ENCODE measurements at regions not wholly inside any gene's neighbourhood (a gene's known extent, or its start where the extent isn't known, plus 50 kb on each side); places are given as distances from the start of the nearest gene placed in this dataset.

- no peak for DNase-seq (ENCODE audit: low spot score)
Measured at GRCh38 chr20:60900618-60901017, 351.4 kb upstream of the CDH4 start.

- DNase-seq (ENCODE audit: low spot score), result no peak
Measured at GRCh38 chr20:60901831-60902230, 350.2 kb upstream of the CDH4 start.

GRCh38 chr20:60903325-60903971, 348.6 kb upstream of the CDH4 start:
- no peak for DNase-seq (ENCODE audit: low spot score)

GRCh38 chr20:60904730-60905129, 347.3 kb upstream of the CDH4 start:
- no peak for DNase-seq (ENCODE audit: low spot score)

GRCh38 chr20:60905919-60906318, 346.1 kb upstream of the CDH4 start:
- no peak for DNase-seq (ENCODE audit: low spot score)

- DNase-seq (ENCODE audit: low spot score), result no peak
Measured at GRCh38 chr20:60906555-60906954, 345.5 kb upstream of the CDH4 start.

- DNase-seq (ENCODE audit: low spot score), result no peak
Measured at GRCh38 chr20:60913298-60913697, 338.8 kb upstream of the CDH4 start.

GRCh38 chr20:60921022-60921622, 330.9 kb upstream of the CDH4 start:
- DNase-seq (ENCODE audit: low spot score), result no peak

- no peak for DNase-seq (ENCODE audit: low spot score)
Measured at GRCh38 chr20:60926831-60927230, 325.2 kb upstream of the CDH4 start.

- DNase-seq (ENCODE audit: low spot score), result no peak
Measured at GRCh38 chr20:60928341-60928740, 323.7 kb upstream of the CDH4 start.

GRCh38 chr20:60930023-60930790, 321.9 kb upstream of the CDH4 start:
- DNase-seq (ENCODE audit: low spot score), result no peak

- DNase-seq (ENCODE audit: low spot score), result no peak
Measured at GRCh38 chr20:60931696-60932095, 320.4 kb upstream of the CDH4 start.

GRCh38 chr20:60934724-60935123, 317.3 kb upstream of the CDH4 start:
- DNase-seq (ENCODE audit: low spot score), result no peak

GRCh38 chr20:60935971-60936370, 316.1 kb upstream of the CDH4 start:
- DNase-seq (ENCODE audit: low spot score), result no peak

GRCh38 chr20:60937585-60937984, 314.5 kb upstream of the CDH4 start:
- no peak for DNase-seq (ENCODE audit: low spot score)

GRCh38 chr20:60941379-60941778, 310.7 kb upstream of the CDH4 start:
- DNase-seq (ENCODE audit: low spot score), result no peak

- no peak for DNase-seq (ENCODE audit: low spot score)
Measured at GRCh38 chr20:60947819-60948218, 304.2 kb upstream of the CDH4 start.

- no peak for DNase-seq (ENCODE audit: low spot score)
Measured at GRCh38 chr20:60948224-60948623, 303.8 kb upstream of the CDH4 start.

GRCh38 chr20:60950561-60950960, 301.5 kb upstream of the CDH4 start:
- no peak for DNase-seq (ENCODE audit: low spot score)

GRCh38 chr20:60950974-60951373, 301.1 kb upstream of the CDH4 start:
- no peak for DNase-seq (ENCODE audit: low spot score)

GRCh38 chr20:60952861-60953260, 299.2 kb upstream of the CDH4 start:
- DNase-seq (ENCODE audit: low spot score), result no peak

- DNase-seq (ENCODE audit: low spot score), result no peak
Measured at GRCh38 chr20:60953321-60953720, 298.7 kb upstream of the CDH4 start.

- no peak for DNase-seq (ENCODE audit: low spot score)
Measured at GRCh38 chr20:60955706-60956105, 296.4 kb upstream of the CDH4 start.

Data from H4 (cell line).